WTC11 (cell line): ENCODE measurements at regions not wholly inside any gene's neighbourhood (a gene's known extent, or its start where the extent isn't known, plus 50 kb on each side); places are given as distances from the start of the nearest gene placed in this dataset.

ENCODE experiments used
- ATAC-seq: fragments of 200-7000 bp; cut with Tn5 transposase; 2 replicates; pipeline ENCODE4 v1.10.0; 2021; ENCODE audit warnings: mild to moderate bottlenecking, moderate library complexity
- CTCF ChIA-PET: fragments of 300-600 bp; sonication (Branson Sonifier 250); formaldehyde crosslinking; loops from one replicate; lab custom pipeline; 2021; ENCODE audit warnings: antibody characterized with exemption; lab: Charles Lee
- POLR2A ChIA-PET: fragments of 350-600 bp; sonication (Branson Sonifier 250); formaldehyde crosslinking; loops from one replicate; lab custom pipeline; 2021; ENCODE audit warnings: antibody characterized with exemption; lab: Charles Lee
- DNase-seq: peaks from one replicate; pipeline ENCODE4 v3.0.0; 2021; ENCODE audit warnings: low spot score
- H3K27ac Mint-ChIP-seq: 2 replicates; pipeline ENCODE4 v1.8.0; 2021; ENCODE audit warnings: mixed read lengths
- H3K27me3 Mint-ChIP-seq: 2 replicates; pipeline ENCODE4 v1.8.0; 2021; ENCODE audit warnings: low read depth, mild to moderate bottlenecking, moderate library complexity, mixed read lengths
- H3K36me3 Mint-ChIP-seq: 2 replicates; pipeline ENCODE4 v1.8.0; 2021; ENCODE audit warnings: mixed read lengths
- H3K4me1 Mint-ChIP-seq: 2 replicates; pipeline ENCODE4 v1.8.0; 2022; ENCODE audit warnings: mixed read lengths
- H3K4me3 Mint-ChIP-seq: 2 replicates; pipeline ENCODE4 v1.8.0; 2021; ENCODE audit warnings: mild to moderate bottlenecking, moderate library complexity, mixed read lengths
- H3K9me3 Mint-ChIP-seq: 2 replicates; pipeline ENCODE4 v1.8.0; 2021; ENCODE audit warnings: mixed read lengths
- ATF1 ChIP-seq: sonication (generic); formaldehyde crosslinking; IDR thresholded peaks from 2 replicates; pipeline ENCODE4 v1.8.1; 2023; ENCODE audit warnings: mild to moderate bottlenecking, moderate library complexity, missing genetic modification reagents
- FOXJ3 ChIP-seq: sonication (generic); formaldehyde crosslinking; IDR thresholded peaks from 2 replicates; pipeline ENCODE4 v1.9.0; 2021; ENCODE audit warnings: missing genetic modification reagents, mild to moderate bottlenecking, borderline replicate concordance
- FOXP1 ChIP-seq: sonication (generic); formaldehyde crosslinking; IDR thresholded peaks from 2 replicates; pipeline ENCODE4 v1.8.0; 2022; ENCODE audit warnings: missing genetic modification reagents, mild to moderate bottlenecking, moderate library complexity, borderline replicate concordance
- GABPB1 ChIP-seq: sonication (generic); formaldehyde crosslinking; IDR thresholded peaks from 2 replicates; pipeline ENCODE4 v1.8.1; 2023; ENCODE audit warnings: mild to moderate bottlenecking, missing genetic modification reagents
- GRHL2 ChIP-seq: fragments of 250-450 bp; sonication (Bioruptor Pico); IDR thresholded peaks from 2 replicates; pipeline ENCODE4 v1.8.0; 2022; ENCODE audit warnings: mild to moderate bottlenecking, moderate library complexity; ENCODE audit not compliant: insufficient replicate concordance, severe bottlenecking
- HMGA2 ChIP-seq: fragments of 250-450 bp; sonication (Bioruptor Pico); IDR thresholded peaks from 2 replicates; pipeline ENCODE4 v1.4.0; 2021; ENCODE audit warnings: mild to moderate bottlenecking, moderate library complexity
- HMGXB4 ChIP-seq: sonication (generic); formaldehyde crosslinking; IDR thresholded peaks from 2 replicates; pipeline ENCODE4 v1.8.1; 2023; ENCODE audit warnings: mild to moderate bottlenecking, moderate library complexity, missing genetic modification reagents
- IRF1 ChIP-seq: sonication (generic); formaldehyde crosslinking; IDR thresholded peaks from 2 replicates; pipeline ENCODE4 v1.8.0; 2023; ENCODE audit warnings: missing genetic modification reagents
- MAX ChIP-seq: sonication (generic); formaldehyde crosslinking; IDR thresholded peaks from 2 replicates; pipeline ENCODE4 v1.8.0; 2022; ENCODE audit warnings: mild to moderate bottlenecking, missing genetic modification reagents
- MLX ChIP-seq: sonication (generic); formaldehyde crosslinking; IDR thresholded peaks from 2 replicates; pipeline ENCODE4 v1.8.1; 2023; ENCODE audit warnings: mild to moderate bottlenecking, missing genetic modification reagents, moderate library complexity
- MXD4 ChIP-seq: fragments of 250-450 bp; sonication (Bioruptor Pico); IDR thresholded peaks from 2 replicates; pipeline ENCODE4 v1.8.0; 2021; ENCODE audit warnings: mild to moderate bottlenecking, moderate library complexity, borderline replicate concordance
- NFATC4 ChIP-seq: fragments of 250-450 bp; sonication (Bioruptor Pico); IDR thresholded peaks from 2 replicates; pipeline ENCODE4 v1.9.0; 2021; ENCODE audit warnings: mild to moderate bottlenecking
- ZBTB21 ChIP-seq: sonication (generic); formaldehyde crosslinking; IDR thresholded peaks from 2 replicates; pipeline ENCODE4 v1.8.1; 2023; ENCODE audit warnings: mild to moderate bottlenecking, missing genetic modification reagents, borderline replicate concordance
- ZNF219 ChIP-seq: sonication (generic); formaldehyde crosslinking; IDR thresholded peaks from 2 replicates; pipeline ENCODE4 v1.8.0; 2023; ENCODE audit warnings: missing genetic modification reagents, mild to moderate bottlenecking, borderline replicate concordance
- ZNF317 ChIP-seq: sonication (generic); formaldehyde crosslinking; IDR thresholded peaks from 2 replicates; pipeline ENCODE4 v1.8.1; 2023; ENCODE audit warnings: low read depth, mild to moderate bottlenecking, moderate library complexity, missing genetic modification reagents, borderline replicate concordance
- ZNF396 ChIP-seq: fragments of 250-450 bp; sonication (Bioruptor Pico); IDR thresholded peaks from 2 replicates; pipeline ENCODE4 v1.8.0; 2021; ENCODE audit warnings: mild to moderate bottlenecking, moderate library complexity, borderline replicate concordance
- ZNF416 ChIP-seq: fragments of 250-450 bp; sonication (Bioruptor Pico); IDR thresholded peaks from 2 replicates; pipeline ENCODE4 v1.9.0; 2021; ENCODE audit warnings: mild to moderate bottlenecking, inconsistent platforms
- ZNF425 ChIP-seq: fragments of 250-450 bp; sonication (Bioruptor Pico); conservative IDR thresholded peaks from 2 replicates; pipeline ENCODE4 v1.9.0; 2021; ENCODE audit warnings: mild to moderate bottlenecking

- TF ChIP-seq MXD4: no peak
These were observed 151.5 kb downstream of the CTTN start (continued) for GRCh38 chr11:70549796-70550195.

GRCh38 chr11:70550456-70551195 lies 152.3 kb downstream of the CTTN start:
- no peaks in the 10 kb centered on the region for H3K9me3 Mint-ChIP-seq
- H3K27me3 Mint-ChIP-seq: no peaks in the 10 kb centered on the region
- ATAC-seq (no peak), DNase-seq (no peak)
- no peaks in the 10 kb centered on the region for H3K36me3 Mint-ChIP-seq
- H3K4me1 Mint-ChIP-seq: peaks cover 45% of the 10 kb centered on the region
- no peak overlapping the region for H3K4me3 Mint-ChIP-seq
- no peak overlapping the region for H3K27ac Mint-ChIP-seq
- TF ChIP-seq ZNF416: no peak
- TF ChIP-seq HMGA2 (CRISPR knock-in tag): no peak
- POLR2A ChIA-PET: no interaction called here
- CTCF ChIA-PET: interaction anchor here (2.1 kb wide), 1 partner anchor 39 kb away, joined by 10 read pairs; no protein-coding TSS in a partner anchor

GRCh38 chr11:70551351-70552166 lies 153.2 kb downstream of the CTTN start:
- Mint-ChIP-seq H3K4me1 (peaks cover 37% of the 10 kb centered on the region), H3K4me3 (no peak overlapping the region), H3K27ac (peak overlapping the region; percentile 74; the same call in 1 of the 2 replicates), H3K9me3 (no peaks in the 10 kb centered on the region), H3K27me3 (no peaks in the 10 kb centered on the region), H3K36me3 (no peaks in the 10 kb centered on the region)
- ATAC-seq (no peak; the same call in 1 of the 2 replicates), DNase-seq (no peak)
- POLR2A ChIA-PET: no interaction called here
- TF ChIP-seq NFATC4 (CRISPR knock-in tag) (no peak), FOXP1 (CRISPR knock-in tag) (no peak), MAX (CRISPR knock-in tag) (no peak), FOXJ3 (CRISPR knock-in tag) (no peak), ZNF416 (no peak), IRF1 (no peak), MLX (CRISPR knock-in tag) (no peak), ZBTB21 (CRISPR knock-in tag) (no peak), HMGXB4 (CRISPR knock-in tag) (no peak), GABPB1 (no peak), ATF1 (no peak)
- CTCF ChIA-PET: interaction anchor here (2.1 kb wide), 1 partner anchor 40 kb away, joined by 10 read pairs; no protein-coding TSS in a partner anchor

- Mint-ChIP-seq H3K36me3 (no peaks in the 10 kb centered on the region), H3K27ac (peak overlapping the region; percentile 73; the same call in 1 of the 2 replicates), H3K4me3 (no peak overlapping the region), H3K27me3 (no peaks in the 10 kb centered on the region), H3K9me3 (no peaks in the 10 kb centered on the region), H3K4me1 (peaks cover 28% of the 10 kb centered on the region)
- ChIA-PET POLR2A (no interaction called here), CTCF (interaction anchor here (0.5 to 1.5 kb wide), 3 partner anchors 16 to 101 kb away, joined by 3 to 7 read pairs (median 3); no protein-coding TSS in a partner anchor)
- DNase-seq (no peak), ATAC-seq (no peak)
- TF ChIP-seq ZNF219 (CRISPR knock-in tag) (no peak), ZNF396 (no peak), ZNF317 (CRISPR knock-in tag) (no peak), MXD4 (no peak), GRHL2 (CRISPR knock-in tag) (no peak), ZNF425 (CRISPR knock-in tag) (no peak)
These were observed 154.1 kb downstream of the CTTN start for GRCh38 chr11:70552167-70553150.
